ENCODE measurements at regions not wholly inside any gene's neighbourhood (a gene's known extent, or its start where the extent isn't known, plus 50 kb on each side); places are given as distances from the start of the nearest gene placed in this dataset.

DNA sequence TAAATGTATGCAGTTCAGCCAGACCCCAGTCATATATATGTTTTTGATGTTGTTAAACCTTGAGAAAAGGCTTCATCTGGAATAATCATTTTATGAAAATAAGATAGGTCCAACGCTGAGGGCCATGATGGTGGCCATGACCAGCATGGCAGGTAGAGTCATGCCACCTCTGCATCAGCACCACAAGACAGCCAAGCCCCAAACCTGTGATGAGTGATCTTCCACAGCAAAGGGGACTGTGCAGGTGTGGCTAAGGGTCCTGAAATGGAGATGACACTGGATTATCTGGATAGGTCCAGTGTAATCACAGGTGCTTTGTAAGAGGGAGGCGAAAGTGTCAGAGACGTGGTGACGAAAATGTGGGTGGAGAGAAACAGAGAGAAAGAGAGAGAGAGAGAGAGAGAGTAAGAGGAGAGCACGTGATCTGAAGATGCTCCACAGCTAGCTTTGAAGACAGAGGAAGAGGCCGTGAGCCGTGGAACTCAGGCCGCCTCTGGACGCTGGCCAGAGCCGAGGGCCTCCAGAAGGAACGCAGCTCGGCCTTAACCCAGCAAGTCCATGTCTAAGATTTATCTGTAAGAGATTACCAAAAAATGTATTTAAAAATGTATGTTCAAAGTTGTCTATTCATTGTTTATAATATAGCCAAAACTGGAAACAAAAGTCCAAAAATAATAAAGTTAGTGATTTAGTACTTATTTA is 304.4 kb upstream of the SHH start:
- no peak for DNase-seq

DNA sequence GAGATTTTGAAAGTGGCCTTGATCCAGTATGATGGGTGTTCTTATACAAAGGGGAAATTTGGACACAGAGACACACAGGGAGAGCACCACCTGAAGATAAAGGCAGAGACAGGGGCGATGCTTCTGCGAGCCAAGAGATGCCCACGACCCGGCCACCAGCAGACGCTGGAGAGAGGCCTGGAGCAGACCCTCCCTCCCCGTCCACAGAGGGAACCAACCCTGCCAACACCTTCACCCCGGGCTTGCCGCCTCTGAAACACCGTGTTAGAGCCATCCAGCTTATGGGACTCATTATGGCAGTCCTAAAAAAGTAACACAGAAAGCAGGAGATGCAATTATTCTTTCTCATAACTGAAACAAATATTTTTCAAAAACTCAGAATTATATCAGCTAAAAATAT is 303.3 kb upstream of the SHH start:
- no peak for DNase-seq

DNA sequence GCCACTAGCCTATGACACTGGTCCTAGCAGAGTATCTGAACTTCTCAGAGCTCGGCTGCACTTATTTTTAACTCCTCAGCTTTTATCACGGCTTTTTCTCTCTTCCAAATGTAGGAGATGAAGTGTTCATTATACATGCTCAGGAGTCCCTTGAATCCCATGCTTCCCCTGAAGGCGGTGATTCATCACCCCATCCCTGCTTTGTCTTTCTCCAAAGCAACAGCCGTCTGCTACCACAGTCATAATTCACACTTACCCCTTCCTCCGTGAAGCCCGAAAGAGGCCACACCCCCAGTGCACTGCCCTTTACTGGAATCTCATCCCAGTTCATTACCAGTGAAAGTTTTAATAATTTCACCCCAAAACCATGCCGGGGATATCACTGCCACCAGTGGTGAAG is 301.5 kb upstream of the SHH start:
- DNase-seq, result no peak

DNA sequence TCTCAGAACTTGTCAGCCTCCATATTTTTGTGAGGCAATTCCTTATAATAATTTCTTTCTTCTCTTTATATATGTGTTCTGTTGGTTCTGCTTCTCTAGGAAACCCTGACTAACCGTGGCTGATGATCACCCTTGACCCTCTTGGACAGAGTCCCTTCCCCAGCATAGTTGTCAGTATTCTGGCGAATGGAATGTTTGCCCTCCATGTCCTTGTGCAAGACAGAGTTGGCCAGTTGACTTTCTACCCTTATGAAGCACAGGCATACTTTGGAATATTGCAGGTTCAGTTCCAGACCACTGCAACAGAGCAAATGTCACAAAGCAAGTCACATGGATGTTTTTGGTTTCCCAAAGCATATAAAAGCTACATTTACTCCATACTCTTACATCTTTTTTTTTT is 297.7 kb upstream of the SHH start:
- DNase-seq, result no peak

DNA sequence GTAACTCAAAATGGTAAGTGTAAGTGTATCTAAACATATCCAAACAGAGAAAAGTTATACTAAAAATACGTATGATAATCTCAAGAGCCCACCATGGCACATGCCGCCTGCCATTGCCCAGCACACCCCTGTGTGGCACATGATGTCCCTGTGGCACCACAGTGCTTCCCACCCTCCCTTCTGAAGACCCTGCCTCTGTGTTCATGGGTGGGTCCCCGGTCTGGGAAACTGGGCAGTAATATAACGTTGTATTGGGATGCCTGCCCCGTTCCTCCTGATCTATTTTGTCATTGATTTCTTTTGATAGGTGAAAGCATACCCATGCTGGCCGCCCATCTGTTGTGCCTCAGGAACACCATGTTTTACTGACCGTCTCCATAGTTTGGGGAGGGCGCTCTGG is 296.8 kb upstream of the SHH start:
- DNase-seq, result no peak

DNA sequence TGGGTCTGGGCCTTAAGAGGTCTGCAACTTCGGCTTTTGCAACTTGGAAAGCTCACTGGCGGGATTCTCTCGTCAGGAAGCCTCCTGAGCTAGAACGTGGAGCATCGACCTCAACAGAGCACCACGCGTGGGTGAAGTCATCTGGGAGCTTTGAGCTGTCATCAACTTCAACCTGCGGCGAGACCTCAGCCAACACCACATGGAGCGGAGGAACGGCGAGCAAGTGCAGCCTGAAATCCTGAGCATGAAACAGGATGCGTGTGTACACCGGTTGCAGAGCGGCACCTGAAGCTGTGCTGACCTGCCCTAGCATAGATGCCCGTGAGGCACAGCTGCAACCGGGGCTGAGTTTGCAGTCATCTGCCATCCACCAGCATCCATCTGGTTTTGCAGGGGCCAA is 295.7 kb upstream of the SHH start:
- no peak for DNase-seq

DNA sequence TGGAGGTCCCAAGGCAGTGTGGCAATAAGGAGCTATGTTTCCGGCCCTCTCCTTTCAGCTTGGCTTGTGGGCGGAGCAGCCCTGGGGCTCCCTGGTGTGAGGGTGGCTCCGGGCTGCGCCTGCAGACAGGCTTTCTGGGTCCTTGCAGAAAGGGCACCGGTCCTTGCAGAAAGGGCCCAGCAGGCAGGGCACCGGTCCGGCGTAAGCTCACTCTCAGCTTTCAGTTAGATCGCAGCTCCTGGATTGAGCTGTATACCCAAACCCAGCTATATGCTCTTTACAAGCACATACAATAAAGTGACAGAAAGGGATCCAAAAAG is 293.8 kb upstream of the SHH start:
- DNase-seq, result no peak

DNA sequence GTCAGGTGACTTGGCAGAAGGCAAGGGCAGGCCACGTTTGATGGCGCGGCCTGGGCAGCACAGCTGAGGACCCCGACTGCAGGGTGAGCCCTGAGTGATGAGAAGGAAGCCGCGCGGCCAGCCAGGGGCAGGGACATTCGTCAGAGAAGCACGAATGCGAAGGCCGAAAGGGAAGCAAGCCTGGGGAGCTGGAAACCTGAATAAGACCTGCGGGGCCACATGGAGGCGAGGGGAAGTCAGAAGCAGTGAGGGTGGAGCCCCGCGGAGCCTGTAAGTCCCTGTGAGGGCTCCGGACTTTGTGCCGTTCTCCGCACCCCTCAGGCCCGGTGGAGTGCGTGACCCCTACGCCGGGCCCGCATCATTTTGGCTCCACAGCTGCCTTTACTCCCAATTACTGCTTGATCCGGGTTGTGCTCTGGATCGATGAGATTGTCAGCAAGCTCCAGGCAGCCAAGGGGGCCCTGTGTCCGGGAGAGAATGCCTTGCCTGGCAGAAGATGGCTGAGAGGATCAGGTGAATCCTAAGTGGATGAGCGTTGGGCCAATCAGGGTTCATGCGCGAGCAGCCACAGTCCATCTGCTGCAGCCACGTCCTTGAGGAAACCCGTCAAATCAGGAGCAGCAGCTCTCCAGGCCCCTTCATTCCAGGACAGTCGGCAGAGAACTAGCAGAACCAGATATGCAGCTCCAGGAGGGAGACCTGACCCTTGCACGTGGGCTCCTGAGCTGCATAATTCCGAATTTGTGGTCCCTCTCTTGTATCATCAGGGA is 293.3 kb upstream of the SHH start:
- DNase-seq, result no peak

DNA sequence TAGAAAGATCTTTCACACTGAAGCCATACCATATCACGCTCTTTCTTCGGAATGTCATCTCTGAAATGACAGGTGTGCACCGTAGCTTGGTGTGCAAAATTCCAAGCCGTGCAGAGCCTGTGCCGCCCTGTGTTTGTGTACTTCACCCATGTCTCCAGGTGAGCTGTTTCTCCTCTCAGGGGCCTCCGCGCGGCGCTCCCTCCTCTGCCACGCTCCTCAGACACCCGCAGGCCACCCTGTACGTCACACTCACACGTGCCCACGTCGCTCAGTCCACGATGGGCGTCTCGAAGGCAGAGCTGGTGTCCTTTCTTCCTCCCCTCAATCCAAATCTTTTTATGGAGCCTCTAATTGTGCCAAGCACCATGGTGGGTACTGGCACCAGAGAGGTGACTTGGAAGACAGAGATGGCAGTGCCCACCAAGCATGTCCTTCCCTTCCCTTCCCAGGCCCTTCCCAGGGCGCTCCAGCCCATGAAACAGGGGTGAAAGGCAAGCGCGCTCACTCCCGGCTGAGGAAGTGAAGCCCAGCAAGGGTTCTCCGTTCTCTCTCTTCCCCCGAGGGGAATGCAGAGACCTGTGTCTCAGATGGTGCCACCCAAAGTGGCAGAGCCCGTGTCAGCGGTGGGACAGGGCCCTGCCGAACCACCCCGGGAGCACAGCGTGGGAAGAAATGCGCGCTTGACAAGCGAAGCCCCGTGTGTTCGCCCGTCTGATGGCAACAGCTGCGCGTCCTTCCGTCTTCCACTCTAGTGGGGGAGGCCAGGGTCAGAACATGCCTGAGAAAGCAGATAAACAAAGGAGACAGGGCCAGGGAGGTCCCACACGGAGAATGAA is 292.5 kb upstream of the SHH start:
- no peak for DNase-seq

DNA sequence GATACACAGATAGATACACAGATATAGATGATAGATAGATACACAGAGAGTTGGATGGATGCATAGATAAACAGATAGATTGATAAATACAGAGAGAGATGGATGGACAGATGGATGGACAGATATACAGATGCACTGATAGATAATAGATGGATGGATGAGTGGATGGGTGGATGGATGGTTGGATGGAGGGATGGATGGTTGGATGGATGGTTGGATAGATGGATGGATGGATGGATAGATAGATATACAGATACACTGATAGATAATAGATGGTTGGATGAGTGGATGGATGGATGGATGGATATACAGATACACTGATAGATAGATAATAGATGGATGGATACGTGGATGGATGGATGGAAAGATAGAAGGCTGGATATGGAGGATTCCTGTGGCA is 290.0 kb upstream of the SHH start:
- no peak for DNase-seq

DNA sequence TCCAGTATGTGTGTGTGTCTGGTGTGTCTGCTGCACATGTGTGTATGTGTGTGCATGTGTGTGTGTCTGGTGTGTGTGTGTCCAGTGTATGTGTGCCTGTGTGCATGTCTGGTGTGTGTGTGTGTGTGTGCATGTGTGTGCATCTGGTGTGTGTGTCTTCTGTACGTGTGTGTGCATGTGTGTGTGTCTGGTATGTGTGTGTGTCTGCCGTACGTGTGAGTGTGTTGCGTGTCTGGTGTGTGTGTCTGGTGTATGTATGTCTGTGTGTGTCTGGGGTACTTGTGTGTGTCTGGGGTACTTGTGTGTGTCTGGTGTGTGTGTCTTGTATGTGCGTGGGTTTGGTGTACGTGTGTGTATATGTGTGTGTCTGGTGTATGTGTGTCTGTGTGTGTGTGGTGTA is 289.1 kb upstream of the SHH start:
- DNase-seq, result no peak

DNA sequence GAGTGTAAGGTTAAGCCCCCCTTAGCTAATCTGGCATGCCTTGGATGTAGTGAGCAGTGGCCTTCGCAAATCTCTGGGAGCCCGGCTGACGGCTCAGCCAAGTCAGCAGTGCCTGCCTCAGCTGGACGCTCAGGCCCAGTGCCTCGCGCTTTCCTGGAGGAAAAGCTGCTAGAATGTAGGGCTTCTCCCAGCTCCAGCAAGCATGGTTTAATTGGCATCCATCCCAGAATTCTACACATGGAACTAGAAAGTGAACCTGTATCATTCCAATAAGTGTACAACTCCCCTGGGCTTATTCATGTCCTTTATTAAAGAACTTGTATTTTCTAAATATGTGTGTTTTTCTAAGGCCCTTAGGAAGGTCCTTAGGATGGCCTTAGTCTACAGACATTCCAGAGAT is 287.8 kb upstream of the SHH start:
- no peak for DNase-seq

DNA sequence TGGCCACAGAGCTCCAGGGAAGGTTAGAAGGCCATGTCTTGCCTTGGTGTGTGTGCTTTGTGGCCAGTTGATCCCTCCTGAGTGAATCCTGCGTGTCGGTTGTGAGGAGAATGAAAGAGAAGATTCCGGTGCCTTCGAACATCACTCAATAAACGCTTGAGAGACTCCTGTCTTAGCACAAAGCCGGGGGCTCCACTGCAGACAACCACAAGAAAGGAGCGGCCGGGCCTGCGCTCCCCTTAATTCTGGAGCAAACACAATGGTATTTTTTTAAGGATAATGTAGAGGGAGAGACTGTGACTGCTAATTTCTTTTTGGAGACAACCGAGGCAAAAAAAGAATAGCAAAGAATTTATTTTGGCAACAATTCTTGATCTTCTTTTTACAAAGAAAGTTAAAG is 286.8 kb upstream of the SHH start:
- no peak for DNase-seq

DNA sequence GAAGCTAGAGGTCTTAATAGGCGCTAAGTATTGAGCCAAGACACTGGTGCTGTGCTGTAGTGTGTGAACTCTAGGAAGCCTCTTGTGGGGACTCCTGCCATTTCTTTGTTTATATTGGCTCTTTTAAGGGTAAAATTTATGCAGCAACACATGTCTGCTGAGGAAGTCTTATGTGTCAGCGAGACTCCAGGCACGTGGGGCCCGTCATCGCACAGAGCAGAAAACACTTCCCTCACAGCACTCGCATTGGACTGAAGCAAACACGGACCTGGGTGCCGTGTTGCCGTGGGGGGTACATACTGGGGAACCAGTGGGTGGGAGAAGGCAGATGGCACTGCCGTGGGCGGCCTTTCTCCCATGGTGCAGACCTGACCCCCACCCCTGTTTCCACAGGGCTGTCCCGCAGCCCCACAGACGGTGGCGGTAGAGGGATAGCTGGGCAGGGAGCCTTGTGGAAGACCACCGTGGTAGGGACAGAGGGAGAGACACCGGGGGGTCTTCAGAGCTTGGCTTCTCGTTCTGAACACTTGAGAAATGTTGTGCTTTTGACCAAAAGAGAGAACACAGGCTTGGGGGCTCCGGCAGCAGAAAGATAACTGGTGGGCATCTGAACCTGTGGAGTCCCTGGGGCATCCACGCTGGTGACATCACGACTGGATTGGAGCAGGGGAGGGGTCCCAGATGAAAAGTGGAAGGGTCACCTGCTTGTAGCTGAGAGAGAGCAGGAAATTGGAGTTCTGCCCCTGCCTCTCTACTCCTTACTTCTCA is 284.7 kb upstream of the SHH start:
- DNase-seq, result no peak

DNA sequence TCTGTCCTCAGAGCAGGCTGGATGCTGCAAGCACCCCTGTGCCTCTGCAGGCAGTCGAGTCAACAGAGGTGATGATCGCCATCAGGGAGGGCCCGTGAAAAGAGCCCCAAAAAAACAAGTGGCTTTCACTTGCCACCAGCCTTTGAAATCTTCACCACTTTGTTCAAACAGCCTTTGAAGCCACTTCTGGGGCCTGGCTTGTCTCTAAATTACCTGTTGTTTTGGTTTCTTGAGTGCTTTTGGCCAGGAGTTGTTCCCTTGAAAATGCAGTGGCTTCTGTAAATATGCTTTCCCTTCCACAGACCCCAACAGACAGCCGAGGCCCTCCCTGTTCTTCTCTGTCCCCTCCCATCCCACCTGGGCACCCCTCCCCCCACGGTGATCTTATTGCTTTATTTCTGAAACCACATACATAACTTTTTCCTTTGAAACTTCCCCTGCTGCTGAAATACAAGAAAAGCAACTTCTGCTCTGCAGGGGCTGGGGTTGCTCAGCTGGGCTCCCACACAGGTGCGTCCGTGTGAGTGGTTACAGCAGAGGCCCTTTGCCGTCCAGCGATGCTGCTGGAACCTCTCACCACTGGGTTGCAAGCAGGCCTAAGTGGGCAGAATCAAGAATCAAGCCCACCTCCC is 283.8 kb upstream of the SHH start:
- DNase-seq, result no peak

DNA sequence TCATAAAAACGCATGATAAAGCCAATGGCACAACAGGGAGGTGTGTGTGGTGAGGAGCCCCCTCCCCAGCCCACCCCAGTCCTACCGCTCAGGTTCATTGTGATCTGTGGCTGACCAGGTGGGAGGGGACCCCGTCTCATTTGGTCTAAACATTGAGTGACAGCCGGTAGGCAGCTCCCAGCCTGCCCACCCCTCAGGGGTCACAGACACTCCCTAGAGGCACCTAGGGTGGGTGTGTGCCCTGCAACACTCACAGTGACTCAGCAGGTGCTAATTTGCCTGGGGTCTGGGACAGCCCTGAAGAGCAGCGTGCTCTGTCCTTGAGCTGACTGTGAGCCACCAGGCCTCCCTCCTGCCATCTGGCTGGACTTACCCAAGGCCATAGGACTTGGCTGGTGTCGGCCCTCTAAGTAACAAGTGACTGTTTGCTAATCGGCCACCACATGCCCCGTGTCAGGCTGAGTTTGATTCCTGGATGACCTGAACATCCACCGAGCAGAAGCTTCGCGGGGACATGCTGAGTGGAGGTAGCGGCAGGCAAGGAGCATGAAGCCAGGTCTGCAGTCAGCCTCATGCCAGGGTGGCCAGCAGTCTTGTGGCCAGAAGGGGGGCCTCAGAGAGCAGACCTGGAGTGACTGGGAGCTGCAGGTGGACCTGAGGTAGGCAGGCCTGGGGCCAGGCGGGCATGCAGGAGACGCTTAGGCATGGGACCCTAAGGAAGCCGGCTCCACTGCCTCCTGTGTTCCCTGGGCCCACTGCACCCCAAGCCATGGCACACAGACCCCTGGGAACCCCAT is 282.3 kb upstream of the SHH start:
- DNase-seq, result no peak

DNA sequence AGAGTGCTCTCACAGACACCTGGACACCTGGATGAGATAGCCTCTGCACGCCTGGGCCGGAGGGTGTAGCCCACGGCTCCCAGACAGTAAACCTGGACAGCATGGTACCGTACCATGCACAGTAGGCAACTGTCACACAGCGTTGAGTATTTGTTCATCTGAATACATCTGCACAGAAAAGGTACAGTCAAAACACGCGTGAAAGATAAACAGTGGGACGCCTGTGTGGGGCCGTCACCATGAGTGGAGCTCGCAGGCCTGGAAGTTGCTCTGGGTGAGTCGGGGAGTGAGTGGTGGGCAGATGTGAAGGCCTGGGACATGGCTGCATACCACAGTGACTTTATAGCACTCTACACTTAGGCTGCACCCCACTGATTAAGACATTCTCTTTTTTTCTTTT is 280.0 kb upstream of the SHH start:
- DNase-seq, result no peak

DNA sequence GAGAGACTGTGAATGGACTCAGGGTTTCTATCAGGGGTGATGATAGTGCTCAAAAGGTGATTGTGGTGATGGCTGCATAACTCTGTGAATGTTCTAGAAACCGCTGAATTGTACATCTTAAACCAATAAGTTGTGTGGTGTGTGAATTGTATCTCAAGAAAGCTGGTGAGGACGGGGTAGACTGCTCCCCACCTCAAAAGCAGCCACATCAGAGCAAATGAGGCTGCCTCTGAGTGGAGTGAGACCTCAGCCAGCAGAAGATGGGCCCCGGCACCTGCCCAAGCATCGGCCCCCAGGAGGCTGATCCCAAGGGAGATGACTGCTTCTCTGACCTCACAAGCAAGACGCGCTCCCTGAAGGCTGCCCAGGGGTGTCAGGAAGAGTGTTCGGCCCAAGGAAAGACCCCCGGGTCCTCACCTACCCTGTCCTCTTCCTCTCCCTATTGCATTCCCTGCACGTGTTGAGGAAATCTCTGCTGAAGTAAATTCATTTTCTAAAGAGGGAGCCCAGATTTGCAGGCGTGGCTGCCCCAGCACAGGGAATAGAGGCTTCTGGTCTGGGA is 279.3 kb upstream of the SHH start:
- DNase-seq, result no peak

DNA sequence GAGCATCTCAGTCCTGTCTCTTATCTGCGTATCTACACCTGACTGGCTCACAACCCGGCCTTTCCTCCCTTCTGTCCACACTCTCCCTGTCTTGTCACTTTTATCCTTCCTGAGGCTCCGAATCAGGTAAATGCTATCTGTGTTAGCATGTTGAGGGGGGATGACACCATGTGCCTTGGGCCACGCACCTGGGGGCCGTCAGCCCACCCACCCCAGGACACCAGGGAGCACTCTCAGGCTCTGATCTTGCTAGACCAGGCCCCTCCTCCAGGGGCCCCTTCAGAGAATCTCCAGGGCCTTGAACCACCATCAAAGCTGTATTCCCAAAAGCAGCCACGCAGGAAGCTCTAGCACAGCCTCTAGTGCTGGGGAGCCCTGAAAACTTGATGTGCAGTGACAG is 278.7 kb upstream of the SHH start:
- DNase-seq, result no peak

DNA sequence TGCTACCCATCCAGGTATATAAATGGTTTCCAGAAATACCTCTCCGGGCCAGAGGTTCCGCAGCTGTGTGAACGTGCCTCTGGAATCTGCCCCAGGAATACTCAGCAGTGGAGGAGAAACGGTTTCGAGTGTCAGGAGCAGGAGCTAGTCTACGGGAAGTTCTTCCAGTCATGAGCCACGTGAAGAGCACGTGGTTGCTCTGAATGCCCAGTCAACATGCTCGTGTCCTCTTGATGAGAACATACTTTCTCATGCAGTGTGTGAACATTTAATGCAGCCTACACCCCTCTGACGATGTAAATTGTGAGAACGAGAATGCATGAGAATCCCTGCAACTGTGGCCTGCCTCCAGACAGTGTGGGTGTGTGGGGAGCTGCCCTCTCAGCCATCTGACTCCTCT is 277.0 kb upstream of the SHH start:
- no peak for DNase-seq

DNA sequence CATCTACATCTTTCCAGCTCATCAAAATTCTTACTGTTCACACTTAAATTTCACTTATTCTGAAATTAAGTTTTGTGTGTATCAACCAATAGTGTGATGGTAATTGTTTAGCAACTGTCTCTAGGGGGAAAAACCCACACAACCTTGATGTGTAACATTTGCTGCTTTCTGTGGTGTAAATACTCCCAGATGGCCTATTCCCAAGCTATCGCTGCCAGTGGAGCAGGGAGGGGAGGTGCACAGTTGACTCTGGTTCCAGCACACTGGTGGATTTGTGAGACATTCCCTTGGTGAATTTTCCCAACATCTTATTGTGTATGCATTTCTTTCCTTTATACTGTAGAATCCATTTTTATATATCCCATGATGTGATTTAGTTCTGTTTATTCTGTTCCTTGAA is 275.9 kb upstream of the SHH start:
- no peak for DNase-seq

All from GDM1 (cell line).